ENCODE measurements at regions not wholly inside any gene's neighbourhood (a gene's known extent, or its start where the extent isn't known, plus 50 kb on each side); places are given as distances from the start of the nearest gene placed in this dataset.
"Not testable (repeated sequence)": the region's sequence is repeated elsewhere in the genome, so short reads cannot be mapped to it uniquely, and the experiment has no call there.

GRCh38 chr4:30450474-30450873, 269.7 kb upstream of the PCDH7 start:
- DNase-seq (ENCODE audit: low read depth): no peak

- no peak for DNase-seq (ENCODE audit: low read depth)
These were observed 265.7 kb upstream of the PCDH7 start for GRCh38 chr4:30454504-30454903.

- no peak for DNase-seq (ENCODE audit: low read depth)
These were observed 263.5 kb upstream of the PCDH7 start for GRCh38 chr4:30456716-30457115.

- no peak for DNase-seq (ENCODE audit: low read depth)
These were observed 259.4 kb upstream of the PCDH7 start for GRCh38 chr4:30460818-30461217.

GRCh38 chr4:30461218-30461617, 259.0 kb upstream of the PCDH7 start:
- no peak for DNase-seq (ENCODE audit: low read depth)

- DNase-seq (ENCODE audit: low read depth): no peak
These were observed 257.6 kb upstream of the PCDH7 start for GRCh38 chr4:30462445-30463090.

GRCh38 chr4:30471861-30472260, 248.3 kb upstream of the PCDH7 start:
- no peak for DNase-seq (ENCODE audit: low read depth)

GRCh38 chr4:30473225-30473624, 246.9 kb upstream of the PCDH7 start:
- no peak for DNase-seq (ENCODE audit: low read depth)

- no peak for DNase-seq (ENCODE audit: low read depth)
These were observed 224.9 kb upstream of the PCDH7 start for GRCh38 chr4:30495251-30495650.

GRCh38 chr4:30495651-30496310, 224.4 kb upstream of the PCDH7 start:
- no peak for DNase-seq (ENCODE audit: low read depth)

GRCh38 chr4:30511751-30512150, 208.4 kb upstream of the PCDH7 start:
- DNase-seq (ENCODE audit: low read depth): no peak

GRCh38 chr4:30518211-30518610, 202.0 kb upstream of the PCDH7 start:
- DNase-seq (ENCODE audit: low read depth): no peak

GRCh38 chr4:30525662-30526315, 194.4 kb upstream of the PCDH7 start:
- DNase-seq (ENCODE audit: low read depth): no peak

GRCh38 chr4:30535255-30535654, 184.9 kb upstream of the PCDH7 start:
- DNase-seq (ENCODE audit: low read depth): no peak

- no peak for DNase-seq (ENCODE audit: low read depth)
These were observed 183.9 kb upstream of the PCDH7 start for GRCh38 chr4:30536231-30536630.

- DNase-seq (ENCODE audit: low read depth): peak; percentile 13
These were observed 182.7 kb upstream of the PCDH7 start for GRCh38 chr4:30537456-30537855.

GRCh38 chr4:30538794-30539193, 181.4 kb upstream of the PCDH7 start:
- no peak for DNase-seq (ENCODE audit: low read depth)

GRCh38 chr4:30543057-30543456, 177.1 kb upstream of the PCDH7 start:
- no peak for DNase-seq (ENCODE audit: low read depth)

GRCh38 chr4:30553151-30553550, 167.0 kb upstream of the PCDH7 start:
- no peak for DNase-seq (ENCODE audit: low read depth)

- DNase-seq (ENCODE audit: low read depth): no peak
These were observed 166.5 kb upstream of the PCDH7 start for GRCh38 chr4:30553706-30554105.

- no peak for DNase-seq (ENCODE audit: low read depth)
These were observed 164.4 kb upstream of the PCDH7 start for GRCh38 chr4:30555775-30556174.

- DNase-seq (ENCODE audit: low read depth): no peak
These were observed 160.7 kb upstream of the PCDH7 start for GRCh38 chr4:30559481-30559880.

- no peak for DNase-seq (ENCODE audit: low read depth)
These were observed 133.3 kb upstream of the PCDH7 start for GRCh38 chr4:30586850-30587249.

- DNase-seq (ENCODE audit: low read depth): not testable (repeated sequence)
These were observed 130.5 kb upstream of the PCDH7 start for GRCh38 chr4:30589669-30590068.

Measured in stromal cell of bone marrow (primary cell).